ENCODE measurements at regions not wholly inside any gene's neighbourhood (a gene's known extent, or its start where the extent isn't known, plus 50 kb on each side); places are given as distances from the start of the nearest gene placed in this dataset.

DNA sequence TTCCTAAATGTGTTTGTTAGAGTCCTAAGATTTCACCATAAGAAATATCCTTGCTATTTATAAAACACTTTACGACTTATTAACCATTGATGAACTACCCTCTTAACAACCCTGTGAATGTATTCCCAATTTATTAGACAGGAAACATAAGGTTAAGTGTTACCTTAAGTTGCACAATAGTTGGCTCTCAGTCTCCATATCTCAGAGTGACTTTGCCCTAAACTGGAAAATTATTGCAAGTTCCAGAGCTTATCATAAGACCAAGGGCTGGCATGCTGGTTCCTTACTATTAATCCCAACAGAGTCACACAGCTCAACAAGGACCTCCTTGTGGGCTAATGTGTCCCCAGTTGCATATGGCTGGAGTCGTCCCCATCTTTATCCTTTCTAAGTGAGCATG is 165.8 kb downstream of the INSIG2 start (continued):
- TF ChIP-seq, protein P1, sequence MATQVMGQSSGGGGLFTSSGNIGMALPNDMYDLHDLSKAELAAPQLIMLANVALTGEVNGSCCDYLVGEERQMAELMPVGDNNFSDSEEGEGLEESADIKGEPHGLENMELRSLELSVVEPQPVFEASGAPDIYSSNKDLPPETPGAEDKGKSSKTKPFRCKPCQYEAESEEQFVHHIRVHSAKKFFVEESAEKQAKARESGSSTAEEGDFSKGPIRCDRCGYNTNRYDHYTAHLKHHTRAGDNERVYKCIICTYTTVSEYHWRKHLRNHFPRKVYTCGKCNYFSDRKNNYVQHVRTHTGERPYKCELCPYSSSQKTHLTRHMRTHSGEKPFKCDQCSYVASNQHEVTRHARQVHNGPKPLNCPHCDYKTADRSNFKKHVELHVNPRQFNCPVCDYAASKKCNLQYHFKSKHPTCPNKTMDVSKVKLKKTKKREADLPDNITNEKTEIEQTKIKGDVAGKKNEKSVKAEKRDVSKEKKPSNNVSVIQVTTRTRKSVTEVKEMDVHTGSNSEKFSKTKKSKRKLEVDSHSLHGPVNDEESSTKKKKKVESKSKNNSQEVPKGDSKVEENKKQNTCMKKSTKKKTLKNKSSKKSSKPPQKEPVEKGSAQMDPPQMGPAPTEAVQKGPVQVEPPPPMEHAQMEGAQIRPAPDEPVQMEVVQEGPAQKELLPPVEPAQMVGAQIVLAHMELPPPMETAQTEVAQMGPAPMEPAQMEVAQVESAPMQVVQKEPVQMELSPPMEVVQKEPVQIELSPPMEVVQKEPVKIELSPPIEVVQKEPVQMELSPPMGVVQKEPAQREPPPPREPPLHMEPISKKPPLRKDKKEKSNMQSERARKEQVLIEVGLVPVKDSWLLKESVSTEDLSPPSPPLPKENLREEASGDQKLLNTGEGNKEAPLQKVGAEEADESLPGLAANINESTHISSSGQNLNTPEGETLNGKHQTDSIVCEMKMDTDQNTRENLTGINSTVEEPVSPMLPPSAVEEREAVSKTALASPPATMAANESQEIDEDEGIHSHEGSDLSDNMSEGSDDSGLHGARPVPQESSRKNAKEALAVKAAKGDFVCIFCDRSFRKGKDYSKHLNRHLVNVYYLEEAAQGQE (IDR thresholded peaks at IDR 0.05; ENCODE audit: low read depth, low read length), result no peak
- TF ChIP-seq KAT2A (conservative IDR thresholded peaks at IDR 0.05; ENCODE audit: control insufficient read depth, low read depth, low read length) (no peak), ETV6 (conservative IDR thresholded peaks at IDR 0.05 in 1 of 2, IDR thresholded peaks at IDR 0.05 in 1 of 2; ENCODE audit: borderline replicate concordance in 1 of 2, low read depth in 1 of 2) (no peak), SUPT20H (IDR thresholded peaks at IDR 0.05; ENCODE audit: borderline replicate concordance, control insufficient read depth, low read depth, low read length) (no peak), ZBED1 (IDR thresholded peaks at IDR 0.05; ENCODE audit: borderline replicate concordance) (no peak), RFX5 (IDR thresholded peaks at IDR 0.05; ENCODE audit: low read depth, low read length) (no peak), CBX3 (IDR thresholded peaks at IDR 0.05; ENCODE audit: borderline replicate concordance, low read depth) (no peak)
- TF ChIP-seq, protein P2, sequence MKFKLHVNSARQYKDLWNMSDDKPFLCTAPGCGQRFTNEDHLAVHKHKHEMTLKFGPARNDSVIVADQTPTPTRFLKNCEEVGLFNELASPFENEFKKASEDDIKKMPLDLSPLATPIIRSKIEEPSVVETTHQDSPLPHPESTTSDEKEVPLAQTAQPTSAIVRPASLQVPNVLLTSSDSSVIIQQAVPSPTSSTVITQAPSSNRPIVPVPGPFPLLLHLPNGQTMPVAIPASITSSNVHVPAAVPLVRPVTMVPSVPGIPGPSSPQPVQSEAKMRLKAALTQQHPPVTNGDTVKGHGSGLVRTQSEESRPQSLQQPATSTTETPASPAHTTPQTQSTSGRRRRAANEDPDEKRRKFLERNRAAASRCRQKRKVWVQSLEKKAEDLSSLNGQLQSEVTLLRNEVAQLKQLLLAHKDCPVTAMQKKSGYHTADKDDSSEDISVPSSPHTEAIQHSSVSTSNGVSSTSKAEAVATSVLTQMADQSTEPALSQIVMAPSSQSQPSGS (IDR thresholded peaks at IDR 0.05; ENCODE audit: low read length), result no peak
- TF ChIP-seq, protein P3, sequence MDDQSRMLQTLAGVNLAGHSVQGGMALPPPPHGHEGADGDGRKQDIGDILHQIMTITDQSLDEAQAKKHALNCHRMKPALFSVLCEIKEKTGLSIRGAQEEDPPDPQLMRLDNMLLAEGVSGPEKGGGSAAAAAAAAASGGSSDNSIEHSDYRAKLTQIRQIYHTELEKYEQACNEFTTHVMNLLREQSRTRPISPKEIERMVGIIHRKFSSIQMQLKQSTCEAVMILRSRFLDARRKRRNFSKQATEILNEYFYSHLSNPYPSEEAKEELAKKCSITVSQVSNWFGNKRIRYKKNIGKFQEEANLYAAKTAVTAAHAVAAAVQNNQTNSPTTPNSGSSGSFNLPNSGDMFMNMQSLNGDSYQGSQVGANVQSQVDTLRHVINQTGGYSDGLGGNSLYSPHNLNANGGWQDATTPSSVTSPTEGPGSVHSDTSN (IDR thresholded peaks at IDR 0.05; ENCODE audit: insufficient replicate concordance, low read depth, low read length), result no peak

All from GM12878 (cell line).